Kidney epithelial cell (primary cell): ENCODE measurements at regions not wholly inside any gene's neighbourhood (a gene's known extent, or its start where the extent isn't known, plus 50 kb on each side); places are given as distances from the start of the nearest gene placed in this dataset.

Source experiments
- DNase-seq: peaks from one replicate; pipeline ENCODE4 v3.0.0-alpha.2; 2010; ENCODE audit warnings: low read depth
- H3K27me3 ChIP-seq: 2 replicates; pipeline ENCODE4 v1.6.0; 2011; ENCODE audit warnings: low read length; ENCODE audit not compliant: control insufficient read depth, insufficient read depth
- H3K36me3 ChIP-seq: 2 replicates; pipeline ENCODE4 v1.5.1; 2011; ENCODE audit warnings: low read length; ENCODE audit not compliant: control insufficient read depth, insufficient read depth
- H3K4me3 ChIP-seq: 2 replicates; pipeline ENCODE4 v1.5.1; 2011; ENCODE audit warnings: low read depth, mild to moderate bottlenecking, control low read depth, low read length
- CTCF ChIP-seq: IDR thresholded peaks from 2 replicates; pipeline ENCODE4 v1.5.1; 2011; ENCODE audit warnings: mild to moderate bottlenecking, moderate library complexity, low read length, control low read depth, inconsistent platforms; ENCODE audit not compliant: insufficient read depth, poor library complexity, severe bottlenecking

DNA sequence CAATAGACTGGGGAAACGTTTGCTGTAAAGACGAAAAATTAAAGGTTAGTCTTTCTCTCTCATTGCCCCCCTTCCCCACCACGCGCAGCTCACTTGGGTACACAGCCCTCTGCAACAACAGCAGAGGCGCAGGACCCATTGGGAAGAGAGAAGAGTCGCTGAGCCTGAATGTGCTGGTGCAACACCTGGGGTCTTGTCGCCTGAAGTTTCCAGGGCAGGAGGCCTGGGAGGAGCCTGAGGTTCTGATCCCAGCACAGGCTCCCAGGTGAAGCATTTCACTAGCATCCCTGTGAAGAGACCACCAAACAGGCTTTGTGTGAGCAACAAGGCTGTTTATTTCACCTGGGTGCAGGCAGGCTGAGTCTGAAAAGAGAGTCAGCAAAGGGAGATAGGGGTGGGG lies 116.2 kb upstream of the NTM start:
- H3K4me3 ChIP-seq: no peak overlapping the region
- H3K36me3 ChIP-seq: no peaks in the 10 kb centered on the region
- DNase-seq: no peak
- TF ChIP-seq CTCF: no peak
- H3K27me3 ChIP-seq: no peaks in the 10 kb centered on the region

DNA sequence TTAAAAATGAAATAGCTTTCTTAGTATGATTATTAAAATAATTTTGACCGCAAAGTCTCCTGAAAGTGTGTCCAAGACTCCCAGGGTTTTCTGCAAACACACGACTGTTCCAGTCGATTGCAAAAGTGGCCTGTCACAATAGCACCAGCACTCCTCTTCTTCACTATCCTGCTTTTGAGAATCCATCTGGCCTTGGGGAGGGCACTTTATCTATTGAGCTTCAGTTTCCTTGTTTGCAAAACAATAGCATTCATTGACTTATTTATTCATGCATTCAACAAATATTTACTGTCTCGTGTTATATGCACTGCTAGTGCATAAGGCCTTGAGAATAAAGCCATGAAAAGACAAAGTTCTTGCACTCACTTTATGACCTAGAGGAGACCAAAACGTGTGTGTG lies 96.2 kb upstream of the NTM start:
- no peak for DNase-seq
- no peaks in the 10 kb centered on the region for H3K36me3 ChIP-seq
- H3K27me3 ChIP-seq: no peaks in the 10 kb centered on the region
- no peak for TF ChIP-seq CTCF
- H3K4me3 ChIP-seq: no peak overlapping the region

- no peak overlapping the region for H3K4me3 ChIP-seq
- H3K27me3 ChIP-seq: no peaks in the 10 kb centered on the region
- no peak for DNase-seq
- TF ChIP-seq CTCF: no peak
- no peaks in the 10 kb centered on the region for H3K36me3 ChIP-seq
These were observed 94.8 kb upstream of the NTM start for GRCh38 chr11:131275580-131275979.

GRCh38 chr11:131278472-131278871 lies 91.9 kb upstream of the NTM start:
- Histone ChIP-seq H3K4me3 (no peak overlapping the region), H3K27me3 (no peaks in the 10 kb centered on the region), H3K36me3 (no peaks in the 10 kb centered on the region)
- DNase-seq: no peak
- TF ChIP-seq CTCF: no peak

GRCh38 chr11:131279654-131280384 lies 90.6 kb upstream of the NTM start:
- TF ChIP-seq CTCF: no peak
- Histone ChIP-seq H3K27me3 (no peaks in the 10 kb centered on the region), H3K36me3 (no peaks in the 10 kb centered on the region), H3K4me3 (no peak overlapping the region)
- no peak for DNase-seq

DNA sequence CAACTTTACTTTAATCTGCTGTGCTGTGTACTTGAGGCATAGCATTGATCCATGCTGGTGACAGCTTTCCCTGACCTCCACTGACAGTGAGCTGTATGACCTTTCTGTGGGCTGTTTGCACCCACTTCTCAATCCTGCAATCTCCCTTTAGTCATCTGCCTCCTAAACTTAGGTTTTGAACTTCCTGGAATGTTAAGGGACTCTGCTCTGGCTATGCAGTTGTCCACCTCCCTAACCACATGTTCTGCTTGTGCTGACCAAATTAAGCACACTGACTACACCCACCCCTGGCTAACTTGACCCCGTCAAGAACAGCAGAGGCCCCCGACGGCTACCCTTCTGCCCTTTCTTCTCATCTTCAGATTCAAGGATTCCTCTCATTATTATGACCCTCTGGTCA lies 89.1 kb upstream of the NTM start:
- no peaks in the 10 kb centered on the region for H3K36me3 ChIP-seq
- TF ChIP-seq CTCF: no peak

More for the DNA sequence above, 89.1 kb upstream of the NTM start:
- Histone ChIP-seq H3K4me3 (no peak overlapping the region), H3K27me3 (no peaks in the 10 kb centered on the region)
- DNase-seq: no peak
